ENCODE measurements at regions not wholly inside any gene's neighbourhood (a gene's known extent, or its start where the extent isn't known, plus 50 kb on each side); places are given as distances from the start of the nearest gene placed in this dataset.

DNA sequence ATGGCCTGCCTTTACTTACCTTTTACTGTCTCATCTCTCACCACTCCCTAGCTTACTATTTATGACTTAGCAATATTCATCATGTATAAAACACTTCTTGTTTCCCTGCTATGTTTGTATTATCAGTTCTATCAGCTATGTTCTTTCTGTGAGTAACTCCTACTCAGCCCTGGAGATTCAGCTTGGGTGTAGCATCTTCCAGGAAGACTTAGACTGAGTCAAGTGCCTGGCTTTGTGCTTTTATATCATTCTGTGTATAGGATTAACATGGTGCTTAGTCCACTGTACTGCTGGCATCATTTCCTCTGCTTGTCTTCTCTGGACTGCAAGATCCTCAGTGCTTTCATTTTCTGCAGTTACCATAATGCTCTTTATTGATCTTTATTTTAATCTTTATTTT is 257.8 kb downstream of the BTBD3 start:
- TF ChIP-seq POLR2A (IDR thresholded peaks at IDR 0.05) = no peak
- TF ChIP-seq, protein P1, sequence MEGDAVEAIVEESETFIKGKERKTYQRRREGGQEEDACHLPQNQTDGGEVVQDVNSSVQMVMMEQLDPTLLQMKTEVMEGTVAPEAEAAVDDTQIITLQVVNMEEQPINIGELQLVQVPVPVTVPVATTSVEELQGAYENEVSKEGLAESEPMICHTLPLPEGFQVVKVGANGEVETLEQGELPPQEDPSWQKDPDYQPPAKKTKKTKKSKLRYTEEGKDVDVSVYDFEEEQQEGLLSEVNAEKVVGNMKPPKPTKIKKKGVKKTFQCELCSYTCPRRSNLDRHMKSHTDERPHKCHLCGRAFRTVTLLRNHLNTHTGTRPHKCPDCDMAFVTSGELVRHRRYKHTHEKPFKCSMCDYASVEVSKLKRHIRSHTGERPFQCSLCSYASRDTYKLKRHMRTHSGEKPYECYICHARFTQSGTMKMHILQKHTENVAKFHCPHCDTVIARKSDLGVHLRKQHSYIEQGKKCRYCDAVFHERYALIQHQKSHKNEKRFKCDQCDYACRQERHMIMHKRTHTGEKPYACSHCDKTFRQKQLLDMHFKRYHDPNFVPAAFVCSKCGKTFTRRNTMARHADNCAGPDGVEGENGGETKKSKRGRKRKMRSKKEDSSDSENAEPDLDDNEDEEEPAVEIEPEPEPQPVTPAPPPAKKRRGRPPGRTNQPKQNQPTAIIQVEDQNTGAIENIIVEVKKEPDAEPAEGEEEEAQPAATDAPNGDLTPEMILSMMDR (IDR thresholded peaks at IDR 0.05) = no peak
- no peak for TF ChIP-seq EP300 (IDR thresholded peaks at IDR 0.05)

All from tibial nerve (tissue), 4 donors.